ENCODE measurements at regions not wholly inside any gene's neighbourhood (a gene's known extent, or its start where the extent isn't known, plus 50 kb on each side); places are given as distances from the start of the nearest gene placed in this dataset.

DNA sequence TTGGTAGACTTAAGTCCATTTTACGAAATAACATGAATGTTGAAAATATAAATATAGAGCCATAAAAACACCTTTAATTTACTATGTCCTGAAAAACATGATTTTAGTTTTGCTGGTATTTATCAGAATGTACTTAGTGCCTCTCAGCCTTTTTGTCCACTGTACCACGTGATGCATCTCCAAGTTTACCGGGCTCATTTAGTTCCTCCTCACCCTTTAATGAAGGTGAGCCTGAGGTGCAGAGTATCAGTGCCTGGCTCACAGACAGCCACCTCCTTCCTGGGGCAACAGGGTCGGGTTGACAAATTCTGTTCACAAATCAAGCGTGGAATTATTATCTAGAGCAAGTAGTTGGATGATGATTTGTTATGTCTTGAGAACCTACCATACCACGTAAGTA, 420.5 kb upstream of the MEIS1 start:
- TF ChIP-seq CTCF (IDR thresholded peaks at IDR 0.05) (no peak), EZH2 (IDR thresholded peaks at IDR 0.05; ENCODE audit: borderline replicate concordance, insufficient read depth, low read depth, low read length, poor library complexity, severe bottlenecking) (no peak)

Data from B cell (primary cell).